ENCODE measurements at regions not wholly inside any gene's neighbourhood (a gene's known extent, or its start where the extent isn't known, plus 50 kb on each side); places are given as distances from the start of the nearest gene placed in this dataset.

GRCh38 chr6:93954584-93954983 is 535.2 kb upstream of the EPHA7 start:
- Histone ChIP-seq H3K27ac (ENCODE audit: low read depth in 2 of 2, low read length in 1 of 2) (no peak overlapping the region), H4K20me1 (ENCODE audit: insufficient read depth) (no peaks in the 10 kb centered on the region), H3K4me3 (ENCODE audit: low read depth in 2 of 2, low read length in 1 of 2) (no peak overlapping the region), H3K27me3 (ENCODE audit: insufficient read depth) (no peaks in the 10 kb centered on the region), H3K9ac (no peak overlapping the region), H3F3A (replicated peaks; ENCODE audit: insufficient read depth) (no peaks in the 10 kb centered on the region), H3K4me1 (ENCODE audit: control insufficient read depth in 1 of 2, insufficient read depth in 2 of 2, low read depth in 1 of 2, low read length in 1 of 2) (no peaks in the 10 kb centered on the region), H3K4me2 (no peak overlapping the region), H3K79me2 (ENCODE audit: insufficient read depth) (no peaks in the 10 kb centered on the region), H2AFZ (ENCODE audit: low read depth) (no peak overlapping the region), H3K9me3 (no peaks in the 10 kb centered on the region), H3K9me2 (no peaks in the 10 kb centered on the region), H3K36me3 (replicated peaks in 1 of 2; ENCODE audit: control insufficient read depth in 1 of 2, insufficient read depth in 2 of 2, low read length in 1 of 2) (no peaks in the 10 kb centered on the region)
- DNase-seq = no peak
- POLR2A ChIA-PET = no interaction called here
- 3% methylated on average over 1 of the region's 1 CpG for WGBS (ENCODE audit: low lambda C conversion rate)
- CTCF ChIA-PET = no interaction called here
- TF ChIP-seq POLR2AphosphoS5 (IDR thresholded peaks at IDR 0.05; ENCODE audit: low read depth, low read length) = no peak
- no peak for TF ChIP-seq NFIC (IDR thresholded peaks at IDR 0.05; ENCODE audit: borderline replicate concordance)
- TF ChIP-seq CTCF (IDR thresholded peaks at IDR 0.05) = no peak

GRCh38 chr6:93943661-93944060 is 524.3 kb upstream of the EPHA7 start:
- no peaks in the 10 kb centered on the region for H3K36me3 ChIP-seq (replicated peaks in 1 of 2; ENCODE audit: control insufficient read depth in 1 of 2, insufficient read depth in 2 of 2, low read length in 1 of 2)
- no peak for DNase-seq
- H3K4me3 ChIP-seq (ENCODE audit: low read depth in 2 of 2, low read length in 1 of 2) = no peak overlapping the region
- no peak overlapping the region for H3K9ac ChIP-seq
- no peaks in the 10 kb centered on the region for H3K9me3 ChIP-seq
- no peak for TF ChIP-seq CTCF (IDR thresholded peaks at IDR 0.05)
- TF ChIP-seq TAF1 (IDR thresholded peaks at IDR 0.05; ENCODE audit: borderline replicate concordance, low read depth, low read length) = no peak
- TF ChIP-seq CHD2 (IDR thresholded peaks at IDR 0.05; ENCODE audit: low read length, partially characterized antibody) = no peak
- TF ChIP-seq MXI1 (IDR thresholded peaks at IDR 0.05; ENCODE audit: low read depth, low read length) = no peak
- TF ChIP-seq GATA2 (CRISPR knock-in tag; IDR thresholded peaks at IDR 0.05) = no peak
- TF ChIP-seq EZH2phosphoT487 (IDR thresholded peaks at IDR 0.05; ENCODE audit: borderline replicate concordance, low read depth) = no peak
- no peak for TF ChIP-seq NFIC (IDR thresholded peaks at IDR 0.05; ENCODE audit: borderline replicate concordance)
- no peak for TF ChIP-seq RXRA (IDR thresholded peaks at IDR 0.05; ENCODE audit: borderline replicate concordance, low read depth)
- no peak for TF ChIP-seq SIN3A (IDR thresholded peaks at IDR 0.05; ENCODE audit: borderline replicate concordance, low read depth, low read length)
- TF ChIP-seq EP300 (IDR thresholded peaks at IDR 0.05; ENCODE audit: borderline replicate concordance in 1 of 2, low read depth in 1 of 2, low read length in 1 of 2) = no peak
- no peak for TF ChIP-seq MAX (IDR thresholded peaks at IDR 0.05; ENCODE audit: low read depth)
- TF ChIP-seq POLR2AphosphoS5 (IDR thresholded peaks at IDR 0.05; ENCODE audit: low read depth, low read length) = no peak
- H4K20me1 ChIP-seq (ENCODE audit: insufficient read depth) = no peaks in the 10 kb centered on the region
- ChIA-PET CTCF (no interaction called here), POLR2A (no interaction called here)
- H3K27me3 ChIP-seq (ENCODE audit: insufficient read depth) = no peaks in the 10 kb centered on the region
- no peak overlapping the region for H2AFZ ChIP-seq (ENCODE audit: low read depth)
- H3F3A ChIP-seq (replicated peaks; ENCODE audit: insufficient read depth) = no peaks in the 10 kb centered on the region
- no peaks in the 10 kb centered on the region; a peak in 1 of 4 replicates for H3K4me1 ChIP-seq (ENCODE audit: control insufficient read depth in 1 of 2, insufficient read depth in 2 of 2, low read depth in 1 of 2, low read length in 1 of 2)
- H3K79me2 ChIP-seq (ENCODE audit: insufficient read depth) = no peaks in the 10 kb centered on the region
- no peak overlapping the region for H3K27ac ChIP-seq (ENCODE audit: low read depth in 2 of 2, low read length in 1 of 2)
- no peak overlapping the region for H3K4me2 ChIP-seq
- H3K9me2 ChIP-seq = no peaks in the 10 kb centered on the region

Data from SK-N-SH (cell line).